ENCODE measurements at regions not wholly inside any gene's neighbourhood (a gene's known extent, or its start where the extent isn't known, plus 50 kb on each side); places are given as distances from the start of the nearest gene placed in this dataset.

DNA sequence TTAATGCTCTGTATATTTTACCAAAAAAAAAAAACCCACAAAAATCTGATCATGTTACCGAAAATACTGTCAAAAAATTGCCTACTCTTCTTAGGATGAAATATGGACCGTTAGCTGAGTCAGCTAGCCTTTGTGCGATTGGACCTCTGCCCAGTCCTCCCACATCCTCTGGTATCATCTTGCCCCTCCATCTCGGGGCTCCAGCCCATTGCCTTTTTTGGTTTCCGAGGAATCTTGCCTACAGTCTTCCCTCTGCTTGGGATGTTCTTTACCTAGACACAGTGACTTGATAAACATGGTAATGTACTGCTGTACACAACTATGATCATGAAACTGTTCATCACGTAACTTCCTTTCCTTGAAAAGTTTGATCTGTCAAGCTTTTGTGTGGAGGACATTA lies 371.4 kb downstream of the SV2B start (continued):
- TF ChIP-seq TAL1 (IDR thresholded peaks at IDR 0.05) (no peak), NR4A1 (CRISPR knock-in tag; IDR thresholded peaks at IDR 0.05) (no peak), NR4A1 (tag; IDR thresholded peaks at IDR 0.05) (no peak), ETV1 (tag; conservative IDR thresholded peaks at IDR 0.05; ENCODE audit: low read depth) (0 out of 2 replicates have a peak, but pooled peaks have one; percentile 24), KLF16 (IDR thresholded peaks at IDR 0.05) (peak; percentile 52; the same call in 1 of the 2 replicates), ZNF23 (CRISPR knock-in tag; IDR thresholded peaks at IDR 0.05) (no peak), SNIP1 (IDR thresholded peaks at IDR 0.05; ENCODE audit: low read depth) (no peak), FOXA1 (IDR thresholded peaks at IDR 0.05; ENCODE audit: borderline replicate concordance) (no peak), ZNF146 (CRISPR knock-in tag; IDR thresholded peaks at IDR 0.05; ENCODE audit: unreplicated experiment) (no peak), SAP30 (IDR thresholded peaks at IDR 0.05; ENCODE audit: borderline replicate concordance, insufficient read depth, low read depth, low read length, poor library complexity, severe bottlenecking) (no peak), ZNF143 (CRISPR knock-in tag; IDR thresholded peaks at IDR 0.05) (no peak), RCOR1 (IDR thresholded peaks at IDR 0.05; ENCODE audit: borderline replicate concordance in 1 of 2, low read depth in 2 of 2, low read length in 2 of 2) (peak; percentile 62 to 97; a peak in 3 of 4 replicates)
- TF ChIP-seq, protein P1, sequence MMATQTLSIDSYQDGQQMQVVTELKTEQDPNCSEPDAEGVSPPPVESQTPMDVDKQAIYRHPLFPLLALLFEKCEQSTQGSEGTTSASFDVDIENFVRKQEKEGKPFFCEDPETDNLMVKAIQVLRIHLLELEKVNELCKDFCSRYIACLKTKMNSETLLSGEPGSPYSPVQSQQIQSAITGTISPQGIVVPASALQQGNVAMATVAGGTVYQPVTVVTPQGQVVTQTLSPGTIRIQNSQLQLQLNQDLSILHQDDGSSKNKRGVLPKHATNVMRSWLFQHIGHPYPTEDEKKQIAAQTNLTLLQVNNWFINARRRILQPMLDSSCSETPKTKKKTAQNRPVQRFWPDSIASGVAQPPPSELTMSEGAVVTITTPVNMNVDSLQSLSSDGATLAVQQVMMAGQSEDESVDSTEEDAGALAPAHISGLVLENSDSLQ (IDR thresholded peaks at IDR 0.05): peak; percentile 52
- TF ChIP-seq, protein P2, sequence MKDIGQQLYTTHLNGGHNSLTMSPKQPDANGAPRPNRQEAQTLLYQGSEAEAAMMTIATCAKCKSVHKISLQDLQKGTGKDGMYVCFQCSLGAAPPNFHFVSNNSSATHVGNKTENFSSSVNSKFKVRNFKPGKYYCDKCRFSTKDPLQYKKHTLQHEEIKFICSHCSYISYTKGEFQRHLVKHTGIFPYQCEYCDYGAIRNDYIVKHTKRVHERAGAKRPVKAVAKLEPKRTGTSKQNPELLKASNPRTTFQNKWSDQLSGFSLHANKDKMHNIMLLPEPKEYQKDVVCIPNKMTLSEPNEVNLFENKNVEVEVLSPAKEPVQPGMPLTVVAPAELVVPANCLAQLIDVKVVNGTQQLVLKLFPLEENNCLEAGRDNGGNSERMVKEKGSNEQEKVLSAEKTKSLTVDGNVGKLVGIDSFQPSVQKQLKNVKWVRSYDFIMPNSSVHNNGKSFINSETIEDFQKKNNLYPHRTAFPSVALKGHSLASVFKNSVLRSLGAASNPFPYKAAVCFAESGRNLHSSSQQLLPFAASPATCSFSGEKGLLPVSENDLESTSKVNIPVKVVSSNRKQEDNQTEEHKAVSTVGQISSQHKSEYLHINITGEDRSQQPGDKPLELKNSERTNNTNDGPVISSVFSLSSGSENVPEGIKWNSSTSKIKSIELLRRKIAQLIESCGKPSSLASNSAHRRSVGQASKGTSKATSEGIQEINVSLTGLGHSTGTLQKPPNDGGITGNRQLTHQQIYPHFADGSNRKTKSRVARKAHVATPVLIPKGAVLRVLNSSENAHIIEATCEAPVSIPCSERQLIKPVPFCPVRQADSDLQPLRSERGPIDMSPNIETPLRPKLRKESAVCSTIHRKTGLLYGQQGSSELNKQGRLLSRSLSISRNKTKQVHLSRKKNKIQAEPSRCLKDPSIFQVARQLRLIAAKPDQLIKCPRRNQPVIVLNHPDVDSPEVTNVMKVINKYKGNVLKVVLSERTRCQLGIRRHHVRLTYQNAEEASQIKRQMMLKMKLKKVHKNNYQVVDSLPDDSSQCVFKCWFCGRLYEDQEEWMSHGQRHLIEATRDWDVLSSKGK (CRISPR knock-in tag; IDR thresholded peaks at IDR 0.05): no peak
- TF ChIP-seq, protein P3, sequence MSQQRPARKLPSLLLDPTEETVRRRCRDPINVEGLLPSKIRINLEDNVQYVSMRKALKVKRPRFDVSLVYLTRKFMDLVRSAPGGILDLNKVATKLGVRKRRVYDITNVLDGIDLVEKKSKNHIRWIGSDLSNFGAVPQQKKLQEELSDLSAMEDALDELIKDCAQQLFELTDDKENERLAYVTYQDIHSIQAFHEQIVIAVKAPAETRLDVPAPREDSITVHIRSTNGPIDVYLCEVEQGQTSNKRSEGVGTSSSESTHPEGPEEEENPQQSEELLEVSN (IDR thresholded peaks at IDR 0.05; ENCODE audit: borderline replicate concordance in 1 of 2, extremely low read depth in 1 of 2, insufficient read depth in 1 of 2, insufficient read length in 1 of 2, low read depth in 1 of 2, low read length in 1 of 2, poor library complexity in 1 of 2, severe bottlenecking in 1 of 2): no peak
